ENCODE measurements at regions not wholly inside any gene's neighbourhood (a gene's known extent, or its start where the extent isn't known, plus 50 kb on each side); places are given as distances from the start of the nearest gene placed in this dataset.

DNA sequence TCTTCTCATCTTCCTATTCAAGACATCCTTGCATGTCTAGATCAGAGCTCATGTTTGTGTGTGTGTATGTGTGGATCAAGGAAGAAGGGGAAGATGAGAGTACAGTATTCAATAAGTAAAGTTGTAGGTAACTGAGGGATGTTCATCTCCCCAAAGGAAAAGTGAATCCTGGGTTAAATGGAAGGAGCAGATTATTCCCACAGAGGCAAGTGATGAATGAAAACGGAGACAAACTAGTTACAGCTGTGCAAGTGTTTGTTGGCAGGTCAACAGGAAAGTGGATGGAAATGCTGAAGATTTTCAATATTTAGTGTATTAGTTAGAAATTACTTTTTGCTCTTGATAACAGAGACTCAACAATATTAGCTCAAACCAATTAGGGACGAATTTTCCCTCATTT is 84.2 kb upstream of the PDZRN3 start:
- TF ChIP-seq EZH2 (IDR thresholded peaks at IDR 0.05; ENCODE audit: borderline replicate concordance, insufficient read depth, low read length, poor library complexity, severe bottlenecking) (no peak), TAF1 (IDR thresholded peaks at IDR 0.05; ENCODE audit: low read depth) (no peak), POLR2AphosphoS5 (IDR thresholded peaks at IDR 0.05) (no peak)
- TF ChIP-seq, protein P1, sequence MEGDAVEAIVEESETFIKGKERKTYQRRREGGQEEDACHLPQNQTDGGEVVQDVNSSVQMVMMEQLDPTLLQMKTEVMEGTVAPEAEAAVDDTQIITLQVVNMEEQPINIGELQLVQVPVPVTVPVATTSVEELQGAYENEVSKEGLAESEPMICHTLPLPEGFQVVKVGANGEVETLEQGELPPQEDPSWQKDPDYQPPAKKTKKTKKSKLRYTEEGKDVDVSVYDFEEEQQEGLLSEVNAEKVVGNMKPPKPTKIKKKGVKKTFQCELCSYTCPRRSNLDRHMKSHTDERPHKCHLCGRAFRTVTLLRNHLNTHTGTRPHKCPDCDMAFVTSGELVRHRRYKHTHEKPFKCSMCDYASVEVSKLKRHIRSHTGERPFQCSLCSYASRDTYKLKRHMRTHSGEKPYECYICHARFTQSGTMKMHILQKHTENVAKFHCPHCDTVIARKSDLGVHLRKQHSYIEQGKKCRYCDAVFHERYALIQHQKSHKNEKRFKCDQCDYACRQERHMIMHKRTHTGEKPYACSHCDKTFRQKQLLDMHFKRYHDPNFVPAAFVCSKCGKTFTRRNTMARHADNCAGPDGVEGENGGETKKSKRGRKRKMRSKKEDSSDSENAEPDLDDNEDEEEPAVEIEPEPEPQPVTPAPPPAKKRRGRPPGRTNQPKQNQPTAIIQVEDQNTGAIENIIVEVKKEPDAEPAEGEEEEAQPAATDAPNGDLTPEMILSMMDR (IDR thresholded peaks at IDR 0.05; ENCODE audit: poor library complexity, severe bottlenecking): no peak
